CD4-positive, alpha-beta T cell (primary cell): ENCODE measurements at regions not wholly inside any gene's neighbourhood (a gene's known extent, or its start where the extent isn't known, plus 50 kb on each side); places are given as distances from the start of the nearest gene placed in this dataset.

ENCODE experiments used
- ATAC-seq: fragments of 200-7000 bp; cut with Tn5 transposase; one replicate; pipeline ENCODE4 v1.10.0; 2022; ENCODE audit warnings: mild to moderate bottlenecking; ENCODE audit not compliant: poor library complexity
- CTCF ChIA-PET: fragments of 350-600 bp; sonication (Branson Sonifier 250); formaldehyde crosslinking; loops from one replicate; lab custom pipeline; 2021; ENCODE audit warnings: antibody characterized with exemption, inconsistent platforms; lab: Charles Lee
- POLR2A ChIA-PET: fragments of 350-600 bp; sonication (Branson Sonifier 250); formaldehyde crosslinking; loops from one replicate; lab custom pipeline; 2021; ENCODE audit warnings: antibody characterized with exemption, inconsistent platforms; lab: Charles Lee
- DNase-seq, 14 experiments: peaks; one replicate each; pipeline ENCODE4 v3.0.0-alpha.2; 2013 to 2020; ENCODE audit warnings: mixed read lengths in 2 of 14
- H3K27ac ChIP-seq, 2 donors: one replicate each; pipeline versions ENCODE4 v1.5.1 to v1.7.0; 2013; ENCODE audit warnings: low read length in 2 of 2, low read depth in 1 of 2, mild to moderate bottlenecking in 1 of 2
- H3K27me3 ChIP-seq, 2 experiments: 1 replicate in 1 of 2; 2 replicates in 1 of 2; pipeline versions ENCODE4 v1.6.1 to v1.7.0; 2013; ENCODE audit warnings: low read length in 2 of 2, control low read depth in 1 of 2, mild to moderate bottlenecking in 1 of 2, moderate library complexity in 1 of 2; ENCODE audit not compliant: insufficient read depth in 2 of 2, control insufficient read depth in 1 of 2
- H3K36me3 ChIP-seq: one replicate; pipeline ENCODE4 v1.6.1; 2013; ENCODE audit warnings: low read length, control low read depth; ENCODE audit not compliant: insufficient read depth
- H3K4me1 ChIP-seq: one replicate; pipeline ENCODE4 v1.6.1; 2013; ENCODE audit warnings: low read length, control low read depth; ENCODE audit not compliant: insufficient read depth
- H3K4me3 ChIP-seq: one replicate; pipeline ENCODE4 v1.5.1; 2013; ENCODE audit warnings: mild to moderate bottlenecking, low read length, moderate library complexity
- H3K9me3 ChIP-seq, 2 experiments: 1 replicate in 1 of 2; 2 replicates in 1 of 2; pipeline versions ENCODE4 v1.6.1 to v1.7.0; 2013; ENCODE audit warnings: low read length in 2 of 2, mild to moderate bottlenecking in 2 of 2, control low read depth in 1 of 2, moderate library complexity in 1 of 2; ENCODE audit not compliant: control insufficient read depth in 1 of 2, insufficient read depth in 1 of 2
- H3K27ac Mint-ChIP-seq: one replicate; pipeline ENCODE4 v1.8.0; 2020; ENCODE audit warnings: mixed read lengths
- H3K27me3 Mint-ChIP-seq: one replicate; pipeline ENCODE4 v1.8.0; 2021; ENCODE audit warnings: mixed read lengths
- H3K36me3 Mint-ChIP-seq: one replicate; pipeline ENCODE4 v1.8.0; 2021; ENCODE audit warnings: low read depth, mixed read lengths
- H3K4me1 Mint-ChIP-seq: one replicate; pipeline ENCODE4 v1.8.0; 2021; ENCODE audit warnings: low read depth, mixed read lengths
- H3K4me3 Mint-ChIP-seq: one replicate; pipeline ENCODE4 v1.8.0; 2020; ENCODE audit warnings: mild to moderate bottlenecking, mixed read lengths
- H3K9me3 Mint-ChIP-seq: one replicate; pipeline ENCODE4 v1.8.0; 2020; ENCODE audit warnings: mixed read lengths
- intact Hi-C, 2 experiments: fragments of 100-400 bp; cut with DNase I in 1 of 2; cut with micrococcal nuclease in 1 of 2; formaldehyde crosslinking; loops; one replicate each; pipeline versions ENCODE4 v1.15.1 to v1.9.0; 2023 to 2025; cut with DNase I, micrococcal nuclease
- TF ChIP-seq, protein P1 (sequence below): fragments of 200-600 bp; IDR thresholded peaks from one replicate; pipeline ENCODE4 v1.8.0; 2022; ENCODE audit warnings: antibody characterized with exemption, mild to moderate bottlenecking

DNA sequence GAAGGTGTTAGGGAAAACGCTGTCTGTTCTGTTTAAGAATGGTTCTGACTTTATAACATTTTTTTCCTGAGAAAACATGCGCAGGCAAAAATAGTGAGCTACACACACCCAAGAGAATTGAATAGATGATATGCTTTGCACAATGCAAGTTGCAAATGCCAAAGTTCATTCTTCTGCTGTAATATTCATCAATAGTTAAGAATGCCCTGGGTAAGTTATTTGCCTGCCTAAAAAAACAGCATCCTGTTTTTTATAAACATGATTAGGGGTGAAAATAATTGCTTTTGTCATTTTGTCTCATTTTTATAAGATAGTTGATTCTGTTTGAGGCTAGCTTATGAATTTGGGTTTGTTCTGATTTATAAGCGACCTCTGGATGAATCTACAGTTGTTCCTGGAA lies 99.4 kb downstream of the DTWD1 start:
- no peaks in the 10 kb centered on the region for H3K36me3 ChIP-seq
- no peak for ATAC-seq
- H3K27me3 ChIP-seq: peaks cover 0 to 4% of the 10 kb centered on the region in 2 experiments
- no peak overlapping the region for H3K4me3 ChIP-seq
- peaks cover 15% of the 10 kb centered on the region for H3K27me3 Mint-ChIP-seq
- ChIA-PET CTCF (no interaction called here), POLR2A (no interaction called here)
- no peak overlapping the region for H3K4me3 Mint-ChIP-seq
- no peaks in the 10 kb centered on the region for H3K4me1 ChIP-seq
- no peak overlapping the region for H3K27ac ChIP-seq
- no peaks in the 10 kb centered on the region for H3K36me3 Mint-ChIP-seq
- no peak for DNase-seq
- TF ChIP-seq, protein P1, sequence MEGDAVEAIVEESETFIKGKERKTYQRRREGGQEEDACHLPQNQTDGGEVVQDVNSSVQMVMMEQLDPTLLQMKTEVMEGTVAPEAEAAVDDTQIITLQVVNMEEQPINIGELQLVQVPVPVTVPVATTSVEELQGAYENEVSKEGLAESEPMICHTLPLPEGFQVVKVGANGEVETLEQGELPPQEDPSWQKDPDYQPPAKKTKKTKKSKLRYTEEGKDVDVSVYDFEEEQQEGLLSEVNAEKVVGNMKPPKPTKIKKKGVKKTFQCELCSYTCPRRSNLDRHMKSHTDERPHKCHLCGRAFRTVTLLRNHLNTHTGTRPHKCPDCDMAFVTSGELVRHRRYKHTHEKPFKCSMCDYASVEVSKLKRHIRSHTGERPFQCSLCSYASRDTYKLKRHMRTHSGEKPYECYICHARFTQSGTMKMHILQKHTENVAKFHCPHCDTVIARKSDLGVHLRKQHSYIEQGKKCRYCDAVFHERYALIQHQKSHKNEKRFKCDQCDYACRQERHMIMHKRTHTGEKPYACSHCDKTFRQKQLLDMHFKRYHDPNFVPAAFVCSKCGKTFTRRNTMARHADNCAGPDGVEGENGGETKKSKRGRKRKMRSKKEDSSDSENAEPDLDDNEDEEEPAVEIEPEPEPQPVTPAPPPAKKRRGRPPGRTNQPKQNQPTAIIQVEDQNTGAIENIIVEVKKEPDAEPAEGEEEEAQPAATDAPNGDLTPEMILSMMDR: no peak
- no peaks in the 10 kb centered on the region for H3K9me3 Mint-ChIP-seq
- no peak overlapping the region for H3K27ac Mint-ChIP-seq
- H3K9me3 ChIP-seq: peaks cover 0 to 2% of the 10 kb centered on the region in 2 experiments
- intact Hi-C loops: no loop called here
- no peaks in the 10 kb centered on the region for H3K4me1 Mint-ChIP-seq

DNA sequence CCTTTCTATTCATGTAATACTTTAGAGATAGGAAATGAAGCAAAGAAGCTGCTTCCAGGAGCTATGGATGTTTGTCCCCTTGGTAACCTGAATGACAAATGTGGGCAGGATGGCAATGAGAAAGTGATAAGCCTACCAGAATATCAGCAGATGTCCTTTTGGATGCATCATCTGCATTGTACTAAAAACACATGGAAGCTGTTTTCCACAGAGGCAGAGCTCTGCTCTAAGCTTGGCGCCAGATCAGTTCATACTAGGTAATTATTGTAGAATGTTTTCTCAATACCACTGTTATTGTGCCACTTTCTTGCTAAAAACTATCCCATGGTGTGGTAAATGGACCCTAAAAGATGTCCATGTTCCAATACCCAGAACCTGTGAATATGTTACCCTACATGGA lies 100.2 kb downstream of the DTWD1 start:
- Histone ChIP-seq H3K36me3 (no peaks in the 10 kb centered on the region), H3K27ac (no peak overlapping the region), H3K27me3 (peaks cover 0 to 4% of the 10 kb centered on the region in 2 experiments), H3K9me3 (peaks cover 0 to 5% of the 10 kb centered on the region in 2 experiments), H3K4me3 (no peak overlapping the region), H3K4me1 (no peaks in the 10 kb centered on the region)
- Mint-ChIP-seq H3K9me3 (peaks cover 5% of the 10 kb centered on the region), H3K4me1 (no peaks in the 10 kb centered on the region), H3K27me3 (peaks cover 15% of the 10 kb centered on the region), H3K4me3 (no peak overlapping the region), H3K36me3 (no peaks in the 10 kb centered on the region), H3K27ac (no peak overlapping the region)
- no peak for DNase-seq
- TF ChIP-seq, protein P1: no peak
- ChIA-PET CTCF (no interaction called here), POLR2A (no interaction called here)
- intact Hi-C loops: no loop called here
- no peak for ATAC-seq

DNA sequence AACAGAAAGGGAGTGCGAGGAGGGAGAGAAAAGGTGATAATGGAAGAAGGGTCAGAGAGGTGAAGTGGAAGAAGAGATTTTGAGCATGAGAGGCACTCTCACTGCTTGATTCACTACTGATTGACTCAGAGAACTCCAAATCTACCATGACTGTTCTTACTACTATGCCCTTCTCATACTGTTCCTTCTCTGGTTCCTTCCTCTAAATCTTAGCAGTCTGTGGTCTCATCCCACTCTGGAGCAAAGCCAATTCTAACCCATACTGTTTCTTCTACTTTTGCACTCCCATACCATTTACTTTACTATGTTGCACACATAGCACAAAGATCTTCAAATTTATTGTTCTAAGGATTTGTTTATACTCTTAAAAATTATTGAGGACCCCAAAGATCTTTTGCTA lies 100.8 kb downstream of the DTWD1 start:
- H3K36me3 ChIP-seq: no peaks in the 10 kb centered on the region
- ChIA-PET POLR2A (no interaction called here), CTCF (no interaction called here)
- Mint-ChIP-seq H3K27ac (no peak overlapping the region), H3K4me1 (no peaks in the 10 kb centered on the region), H3K4me3 (no peak overlapping the region), H3K9me3 (peaks cover 9% of the 10 kb centered on the region), H3K27me3 (peaks cover 15% of the 10 kb centered on the region), H3K36me3 (no peaks in the 10 kb centered on the region)
- intact Hi-C loops: no loop called here
- TF ChIP-seq, protein P1: no peak
- DNase-seq (no peak), ATAC-seq (no peak)
- H3K27ac ChIP-seq: no peak overlapping the region
- H3K27me3 ChIP-seq: peaks cover 0 to 4% of the 10 kb centered on the region in 2 experiments
- peaks cover 0 to 5% of the 10 kb centered on the region in 2 experiments for H3K9me3 ChIP-seq
- H3K4me1 ChIP-seq: no peaks in the 10 kb centered on the region
- no peak overlapping the region for H3K4me3 ChIP-seq
